ENCODE measurements at regions not wholly inside any gene's neighbourhood (a gene's known extent, or its start where the extent isn't known, plus 50 kb on each side); places are given as distances from the start of the nearest gene placed in this dataset.

GRCh38 chr2:78677774-78678173 is 347.7 kb upstream of the REG3G start:
- TF ChIP-seq, protein P1, sequence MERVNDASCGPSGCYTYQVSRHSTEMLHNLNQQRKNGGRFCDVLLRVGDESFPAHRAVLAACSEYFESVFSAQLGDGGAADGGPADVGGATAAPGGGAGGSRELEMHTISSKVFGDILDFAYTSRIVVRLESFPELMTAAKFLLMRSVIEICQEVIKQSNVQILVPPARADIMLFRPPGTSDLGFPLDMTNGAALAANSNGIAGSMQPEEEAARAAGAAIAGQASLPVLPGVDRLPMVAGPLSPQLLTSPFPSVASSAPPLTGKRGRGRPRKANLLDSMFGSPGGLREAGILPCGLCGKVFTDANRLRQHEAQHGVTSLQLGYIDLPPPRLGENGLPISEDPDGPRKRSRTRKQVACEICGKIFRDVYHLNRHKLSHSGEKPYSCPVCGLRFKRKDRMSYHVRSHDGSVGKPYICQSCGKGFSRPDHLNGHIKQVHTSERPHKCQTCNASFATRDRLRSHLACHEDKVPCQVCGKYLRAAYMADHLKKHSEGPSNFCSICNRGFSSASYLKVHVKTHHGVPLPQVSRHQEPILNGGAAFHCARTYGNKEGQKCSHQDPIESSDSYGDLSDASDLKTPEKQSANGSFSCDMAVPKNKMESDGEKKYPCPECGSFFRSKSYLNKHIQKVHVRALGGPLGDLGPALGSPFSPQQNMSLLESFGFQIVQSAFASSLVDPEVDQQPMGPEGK (CRISPR knock-in tag; IDR thresholded peaks at IDR 0.05; ENCODE audit: borderline replicate concordance), result no peak
- TF ChIP-seq GLIS3 (CRISPR knock-in tag; IDR thresholded peaks at IDR 0.05), result no peak
- no peak for TF ChIP-seq ZC3H10 (CRISPR knock-in tag; IDR thresholded peaks at IDR 0.05)
- TF ChIP-seq ARNTL (CRISPR knock-in tag; IDR thresholded peaks at IDR 0.05; ENCODE audit: borderline replicate concordance, low read depth), result no peak
- TF ChIP-seq BACH2 (CRISPR knock-in tag; IDR thresholded peaks at IDR 0.05; ENCODE audit: borderline replicate concordance), result no peak
- TF ChIP-seq ZFP30 (CRISPR knock-in tag; IDR thresholded peaks at IDR 0.05), result no peak
- TF ChIP-seq CREB5 (CRISPR knock-in tag; IDR thresholded peaks at IDR 0.05; ENCODE audit: low read depth), result no peak
- no peak for TF ChIP-seq ZFP3 (CRISPR knock-in tag; IDR thresholded peaks at IDR 0.05)
- TF ChIP-seq SNAI2 (CRISPR knock-in tag; IDR thresholded peaks at IDR 0.05), result no peak
- no peak for TF ChIP-seq CSDC2 (CRISPR knock-in tag; IDR thresholded peaks at IDR 0.05)

Measured in SK-N-SH treated with all-trans-retinoic acid at 6 μM for 48 hours (cell line).